ENCODE measurements at regions not wholly inside any gene's neighbourhood (a gene's known extent, or its start where the extent isn't known, plus 50 kb on each side); places are given as distances from the start of the nearest gene placed in this dataset.

DNA sequence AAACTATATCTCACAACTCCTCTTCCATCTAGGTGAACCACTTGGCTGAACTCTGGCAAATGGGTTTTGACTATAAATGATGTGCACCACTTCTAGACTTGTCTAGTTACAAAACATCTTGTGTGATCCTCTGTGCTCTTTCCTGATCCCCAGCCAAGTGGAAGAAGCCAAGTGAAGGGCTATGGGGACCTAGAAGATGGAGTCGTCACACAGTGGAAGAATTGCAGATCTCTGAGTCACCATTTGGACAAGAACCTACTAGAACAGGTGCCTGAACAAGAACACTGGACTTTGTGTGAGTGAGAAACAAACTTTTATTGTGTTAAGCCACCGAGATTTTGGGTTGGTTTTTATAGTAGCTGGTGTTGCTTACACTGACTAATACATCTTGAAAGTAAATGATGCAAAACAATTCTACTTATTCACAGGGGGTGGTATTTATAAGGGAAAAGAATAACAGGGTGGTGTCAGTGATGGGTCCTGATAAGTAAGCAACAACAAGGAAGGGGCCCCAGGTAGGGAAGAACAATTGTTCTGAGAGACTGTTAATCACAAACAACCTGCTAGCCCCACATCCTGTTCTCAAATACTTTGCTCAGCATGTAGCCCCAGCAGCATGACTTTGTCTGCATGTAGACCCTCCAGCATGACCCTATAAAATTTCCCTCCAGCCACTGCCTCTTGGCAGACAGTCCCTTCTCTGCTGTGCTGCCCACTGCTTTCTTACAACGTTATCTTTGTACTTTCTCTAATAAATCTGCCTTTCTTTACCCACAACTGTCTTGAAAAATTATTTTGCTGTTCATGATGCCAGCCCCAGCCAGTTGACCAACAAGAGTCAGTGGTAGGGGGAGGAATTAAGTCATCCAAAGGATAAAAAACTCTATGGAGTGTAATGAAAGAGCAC, 280.7 kb upstream of the PLET1 start:
- Histone ChIP-seq H3K79me2 (ENCODE audit: insufficient read depth, low read length) (no peaks in the 10 kb centered on the region), H4K20me1 (ENCODE audit: insufficient read depth) (no peaks in the 10 kb centered on the region), H3K4me1 (ENCODE audit: control insufficient read depth in 1 of 2, insufficient read depth in 2 of 2, low read length in 2 of 2) (no peaks in the 10 kb centered on the region), H3K9me2 (ENCODE audit: insufficient read depth) (no peaks in the 10 kb centered on the region), H3K4me2 (ENCODE audit: low read length) (no peak overlapping the region), H3K36me3 (ENCODE audit: control insufficient read depth in 1 of 2, insufficient read depth in 2 of 2, low read length in 2 of 2) (no peaks in the 10 kb centered on the region), H2AFZ (ENCODE audit: low read depth, low read length, poor library complexity, severe bottlenecking) (no peak overlapping the region), H3K9me3 (ENCODE audit: control insufficient read depth in 1 of 2, insufficient read depth in 1 of 2, low read depth in 1 of 2, low read length in 2 of 2) (no peaks in the 10 kb centered on the region), H3K4me3 (replicated peaks in 1 of 2; ENCODE audit: low read depth in 1 of 2, low read length in 2 of 2) (no peak overlapping the region), H3K27me3 (ENCODE audit: insufficient read depth, low read length) (peaks cover 56% of the 10 kb centered on the region), H3K9ac (ENCODE audit: low read length) (no peak overlapping the region), H3K27ac (ENCODE audit: low read depth, low read length) (no peak overlapping the region)
- ATAC-seq (no peak), DNase-seq (ENCODE audit: low read depth, low spot score) (no peak)
- ChIA-PET POLR2A (no interaction called here), RAD21 (ENCODE audit: low non-redundant PET in 1 of 2, low total read pairs in 2 of 2, uncharacterized antibody in 2 of 2, unreplicated experiment in 2 of 2) (no interaction called here), CTCF (no interaction called here)
- TF ChIP-seq EGR1 (IDR thresholded peaks at IDR 0.05; ENCODE audit: low read depth), result no peak
- TF ChIP-seq SRF (IDR thresholded peaks at IDR 0.05; ENCODE audit: low read depth), result no peak
- TF ChIP-seq JUND (IDR thresholded peaks at IDR 0.05), result no peak
- no peak for TF ChIP-seq TCF7L2 (IDR thresholded peaks at IDR 0.05; ENCODE audit: borderline replicate concordance, extremely low read depth, insufficient read depth, insufficient read length)
- TF ChIP-seq, protein P1, sequence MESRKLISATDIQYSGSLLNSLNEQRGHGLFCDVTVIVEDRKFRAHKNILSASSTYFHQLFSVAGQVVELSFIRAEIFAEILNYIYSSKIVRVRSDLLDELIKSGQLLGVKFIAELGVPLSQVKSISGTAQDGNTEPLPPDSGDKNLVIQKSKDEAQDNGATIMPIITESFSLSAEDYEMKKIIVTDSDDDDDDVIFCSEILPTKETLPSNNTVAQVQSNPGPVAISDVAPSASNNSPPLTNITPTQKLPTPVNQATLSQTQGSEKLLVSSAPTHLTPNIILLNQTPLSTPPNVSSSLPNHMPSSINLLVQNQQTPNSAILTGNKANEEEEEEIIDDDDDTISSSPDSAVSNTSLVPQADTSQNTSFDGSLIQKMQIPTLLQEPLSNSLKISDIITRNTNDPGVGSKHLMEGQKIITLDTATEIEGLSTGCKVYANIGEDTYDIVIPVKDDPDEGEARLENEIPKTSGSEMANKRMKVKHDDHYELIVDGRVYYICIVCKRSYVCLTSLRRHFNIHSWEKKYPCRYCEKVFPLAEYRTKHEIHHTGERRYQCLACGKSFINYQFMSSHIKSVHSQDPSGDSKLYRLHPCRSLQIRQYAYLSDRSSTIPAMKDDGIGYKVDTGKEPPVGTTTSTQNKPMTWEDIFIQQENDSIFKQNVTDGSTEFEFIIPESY (IDR thresholded peaks at IDR 0.05; ENCODE audit: extremely low read depth, insufficient replicate concordance, low read length), result no peak
- TF ChIP-seq SP1 (IDR thresholded peaks at IDR 0.05; ENCODE audit: low read depth), result no peak
- TF ChIP-seq, protein P2, sequence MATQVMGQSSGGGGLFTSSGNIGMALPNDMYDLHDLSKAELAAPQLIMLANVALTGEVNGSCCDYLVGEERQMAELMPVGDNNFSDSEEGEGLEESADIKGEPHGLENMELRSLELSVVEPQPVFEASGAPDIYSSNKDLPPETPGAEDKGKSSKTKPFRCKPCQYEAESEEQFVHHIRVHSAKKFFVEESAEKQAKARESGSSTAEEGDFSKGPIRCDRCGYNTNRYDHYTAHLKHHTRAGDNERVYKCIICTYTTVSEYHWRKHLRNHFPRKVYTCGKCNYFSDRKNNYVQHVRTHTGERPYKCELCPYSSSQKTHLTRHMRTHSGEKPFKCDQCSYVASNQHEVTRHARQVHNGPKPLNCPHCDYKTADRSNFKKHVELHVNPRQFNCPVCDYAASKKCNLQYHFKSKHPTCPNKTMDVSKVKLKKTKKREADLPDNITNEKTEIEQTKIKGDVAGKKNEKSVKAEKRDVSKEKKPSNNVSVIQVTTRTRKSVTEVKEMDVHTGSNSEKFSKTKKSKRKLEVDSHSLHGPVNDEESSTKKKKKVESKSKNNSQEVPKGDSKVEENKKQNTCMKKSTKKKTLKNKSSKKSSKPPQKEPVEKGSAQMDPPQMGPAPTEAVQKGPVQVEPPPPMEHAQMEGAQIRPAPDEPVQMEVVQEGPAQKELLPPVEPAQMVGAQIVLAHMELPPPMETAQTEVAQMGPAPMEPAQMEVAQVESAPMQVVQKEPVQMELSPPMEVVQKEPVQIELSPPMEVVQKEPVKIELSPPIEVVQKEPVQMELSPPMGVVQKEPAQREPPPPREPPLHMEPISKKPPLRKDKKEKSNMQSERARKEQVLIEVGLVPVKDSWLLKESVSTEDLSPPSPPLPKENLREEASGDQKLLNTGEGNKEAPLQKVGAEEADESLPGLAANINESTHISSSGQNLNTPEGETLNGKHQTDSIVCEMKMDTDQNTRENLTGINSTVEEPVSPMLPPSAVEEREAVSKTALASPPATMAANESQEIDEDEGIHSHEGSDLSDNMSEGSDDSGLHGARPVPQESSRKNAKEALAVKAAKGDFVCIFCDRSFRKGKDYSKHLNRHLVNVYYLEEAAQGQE (IDR thresholded peaks at IDR 0.05; ENCODE audit: low read depth), result no peak
- TF ChIP-seq SIN3A (IDR thresholded peaks at IDR 0.05; ENCODE audit: low read depth), result no peak
- TF ChIP-seq CBX3 (IDR thresholded peaks at IDR 0.05; ENCODE audit: low read depth), result no peak
- TF ChIP-seq ELF1 (IDR thresholded peaks at IDR 0.05; ENCODE audit: borderline replicate concordance, low read depth), result no peak
- TF ChIP-seq, protein P3, sequence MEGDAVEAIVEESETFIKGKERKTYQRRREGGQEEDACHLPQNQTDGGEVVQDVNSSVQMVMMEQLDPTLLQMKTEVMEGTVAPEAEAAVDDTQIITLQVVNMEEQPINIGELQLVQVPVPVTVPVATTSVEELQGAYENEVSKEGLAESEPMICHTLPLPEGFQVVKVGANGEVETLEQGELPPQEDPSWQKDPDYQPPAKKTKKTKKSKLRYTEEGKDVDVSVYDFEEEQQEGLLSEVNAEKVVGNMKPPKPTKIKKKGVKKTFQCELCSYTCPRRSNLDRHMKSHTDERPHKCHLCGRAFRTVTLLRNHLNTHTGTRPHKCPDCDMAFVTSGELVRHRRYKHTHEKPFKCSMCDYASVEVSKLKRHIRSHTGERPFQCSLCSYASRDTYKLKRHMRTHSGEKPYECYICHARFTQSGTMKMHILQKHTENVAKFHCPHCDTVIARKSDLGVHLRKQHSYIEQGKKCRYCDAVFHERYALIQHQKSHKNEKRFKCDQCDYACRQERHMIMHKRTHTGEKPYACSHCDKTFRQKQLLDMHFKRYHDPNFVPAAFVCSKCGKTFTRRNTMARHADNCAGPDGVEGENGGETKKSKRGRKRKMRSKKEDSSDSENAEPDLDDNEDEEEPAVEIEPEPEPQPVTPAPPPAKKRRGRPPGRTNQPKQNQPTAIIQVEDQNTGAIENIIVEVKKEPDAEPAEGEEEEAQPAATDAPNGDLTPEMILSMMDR (IDR thresholded peaks at IDR 0.05 in 2 of 3, conservative IDR thresholded peaks at IDR 0.05 in 1 of 3; ENCODE audit: borderline replicate concordance in 1 of 3, insufficient read depth in 1 of 3, low read depth in 2 of 3, low read length in 2 of 3), result no peak
- TF ChIP-seq POLR2A (IDR thresholded peaks at IDR 0.05; ENCODE audit: borderline replicate concordance, extremely low read depth, insufficient read depth, insufficient read length), result no peak
- TF ChIP-seq YY1 (IDR thresholded peaks at IDR 0.05; ENCODE audit: extremely low read depth, insufficient replicate concordance, low read depth, low read length), result no peak
- TF ChIP-seq ZNF274 (IDR thresholded peaks at IDR 0.05; ENCODE audit: low read depth, low read length), result no peak
- intact Hi-C loops (cut with micrococcal nuclease), result no loop called here
- BruUV-seq (replicated peaks), result no TSS peak

Data from HCT116 (cell line).